ENCODE measurements at regions not wholly inside any gene's neighbourhood (a gene's known extent, or its start where the extent isn't known, plus 50 kb on each side); places are given as distances from the start of the nearest gene placed in this dataset.

GRCh38 chr3:193842029-193842798 is 249.2 kb downstream of the OPA1 start:
- no peak for TF ChIP-seq CTCF (conservative IDR thresholded peaks at IDR 0.05; ENCODE audit: low read length)
- no peak for TF ChIP-seq EZH2phosphoT487 (IDR thresholded peaks at IDR 0.05; ENCODE audit: borderline replicate concordance)
